Central memory CD8-positive, alpha-beta T cell (primary cell): ENCODE measurements at regions not wholly inside any gene's neighbourhood (a gene's known extent, or its start where the extent isn't known, plus 50 kb on each side); places are given as distances from the start of the nearest gene placed in this dataset.

Experiments
- ATAC-seq: fragments of 150-1000 bp; cut with Tn5 transposase; replicated peaks from 2 replicates; pipeline ENCODE4 v1.10.0; 2022; ENCODE audit warnings: mild to moderate bottlenecking, moderate FRiP score, moderate number of reproducible peaks; ENCODE audit not compliant: poor library complexity, severe bottlenecking; ENCODE audit errors: extremely low read depth
- DNase-seq, 2 donors: peaks; one replicate each; pipeline ENCODE4 v3.0.0; 2021; ENCODE audit warnings: low spot score in 2 of 2
- H3K27ac Mint-ChIP-seq: one replicate; pipeline ENCODE4 v1.8.0; 2022; ENCODE audit warnings: low read depth, mild to moderate bottlenecking, moderate library complexity, mixed read lengths
- H3K27me3 Mint-ChIP-seq: one replicate; pipeline ENCODE4 v1.8.0; 2022; ENCODE audit warnings: mixed read lengths
- H3K36me3 Mint-ChIP-seq: one replicate; pipeline ENCODE4 v1.8.0; 2022; ENCODE audit warnings: mild to moderate bottlenecking, moderate library complexity, mixed read lengths; ENCODE audit not compliant: insufficient read depth
- H3K4me1 Mint-ChIP-seq: one replicate; pipeline ENCODE4 v1.8.0; 2022; ENCODE audit warnings: mixed read lengths
- H3K4me3 Mint-ChIP-seq: one replicate; pipeline ENCODE4 v1.8.0; 2022; ENCODE audit warnings: mild to moderate bottlenecking, moderate library complexity, mixed read lengths
- H3K9me3 Mint-ChIP-seq: one replicate; pipeline ENCODE4 v1.8.0; 2022; ENCODE audit warnings: mixed read lengths

- Mint-ChIP-seq H3K9me3 (no peaks in the 10 kb centered on the region), H3K27me3 (no peaks in the 10 kb centered on the region), H3K36me3 (no peaks in the 10 kb centered on the region), H3K4me3 (no peak overlapping the region), H3K4me1 (peaks cover 57% of the 10 kb centered on the region), H3K27ac (no peak overlapping the region)
- DNase-seq, result no peak
- ATAC-seq, result no peak
Measured at GRCh38 chr15:38614621-38615020, 50.0 kb upstream of the RASGRP1 start.

GRCh38 chr15:38617831-38618230 is 53.2 kb upstream of the RASGRP1 start:
- no peak for DNase-seq
- H3K9me3 Mint-ChIP-seq, result no peaks in the 10 kb centered on the region
- no peak overlapping the region for H3K4me3 Mint-ChIP-seq
- no peaks in the 10 kb centered on the region for H3K27me3 Mint-ChIP-seq
- H3K27ac Mint-ChIP-seq, result no peak overlapping the region
- no peak for ATAC-seq
- H3K4me1 Mint-ChIP-seq, result peaks cover 47% of the 10 kb centered on the region
- no peaks in the 10 kb centered on the region for H3K36me3 Mint-ChIP-seq

GRCh38 chr15:38618242-38618955 is 53.8 kb upstream of the RASGRP1 start:
- Mint-ChIP-seq H3K27me3 (no peaks in the 10 kb centered on the region), H3K36me3 (no peaks in the 10 kb centered on the region), H3K4me1 (peaks cover 47% of the 10 kb centered on the region), H3K4me3 (no peak overlapping the region), H3K9me3 (no peaks in the 10 kb centered on the region), H3K27ac (no peak overlapping the region)
- ATAC-seq (no peak), DNase-seq (no peak)

- peaks cover 46% of the 10 kb centered on the region for H3K4me1 Mint-ChIP-seq
- H3K9me3 Mint-ChIP-seq, result no peaks in the 10 kb centered on the region
- no peaks in the 10 kb centered on the region for H3K27me3 Mint-ChIP-seq
- H3K27ac Mint-ChIP-seq, result no peak overlapping the region
- ATAC-seq, result no peak
- no peaks in the 10 kb centered on the region for H3K36me3 Mint-ChIP-seq
- H3K4me3 Mint-ChIP-seq, result no peak overlapping the region
- no peak for DNase-seq
Measured at GRCh38 chr15:38620098-38620497, 55.5 kb upstream of the RASGRP1 start.

GRCh38 chr15:38620851-38621594 is 56.4 kb upstream of the RASGRP1 start:
- H3K4me1 Mint-ChIP-seq, result peaks cover 44% of the 10 kb centered on the region
- H3K27me3 Mint-ChIP-seq, result no peaks in the 10 kb centered on the region
- DNase-seq, result no peak
- no peak overlapping the region for H3K4me3 Mint-ChIP-seq
- no peaks in the 10 kb centered on the region for H3K36me3 Mint-ChIP-seq
- H3K9me3 Mint-ChIP-seq, result no peaks in the 10 kb centered on the region
- no peak overlapping the region for H3K27ac Mint-ChIP-seq
- no peak for ATAC-seq

- H3K27ac Mint-ChIP-seq, result peak overlapping the region; percentile 32
- H3K4me3 Mint-ChIP-seq, result no peak overlapping the region
Measured at GRCh38 chr15:38622304-38622703, 57.7 kb upstream of the RASGRP1 start.

GRCh38 chr15:38622908-38623307 is 58.3 kb upstream of the RASGRP1 start:
- DNase-seq (no peak), ATAC-seq (no peak)
- no peaks in the 10 kb centered on the region for H3K9me3 Mint-ChIP-seq
- peaks cover 46% of the 10 kb centered on the region for H3K4me1 Mint-ChIP-seq
- peak overlapping the region; percentile 32 for H3K27ac Mint-ChIP-seq
- H3K4me3 Mint-ChIP-seq, result no peak overlapping the region
- H3K36me3 Mint-ChIP-seq, result no peaks in the 10 kb centered on the region
- no peaks in the 10 kb centered on the region for H3K27me3 Mint-ChIP-seq

More at GRCh38 chr15:38622304-38622703, 57.7 kb upstream of the RASGRP1 start:
- H3K36me3 Mint-ChIP-seq, result no peaks in the 10 kb centered on the region
- ATAC-seq (no peak), DNase-seq (no peak)
- no peaks in the 10 kb centered on the region for H3K9me3 Mint-ChIP-seq
- H3K4me1 Mint-ChIP-seq, result peaks cover 51% of the 10 kb centered on the region
- no peaks in the 10 kb centered on the region for H3K27me3 Mint-ChIP-seq

GRCh38 chr15:38623744-38624143 is 59.1 kb upstream of the RASGRP1 start:
- no peak for ATAC-seq
- no peaks in the 10 kb centered on the region for H3K36me3 Mint-ChIP-seq

GRCh38 chr15:38624244-38625205 is 59.9 kb upstream of the RASGRP1 start:
- Mint-ChIP-seq H3K36me3 (no peaks in the 10 kb centered on the region), H3K4me1 (peaks cover 44% of the 10 kb centered on the region), H3K4me3 (no peak overlapping the region), H3K27me3 (no peaks in the 10 kb centered on the region), H3K27ac (no peak overlapping the region), H3K9me3 (no peaks in the 10 kb centered on the region)
- no peak for ATAC-seq
- no peak for DNase-seq

More at GRCh38 chr15:38623744-38624143, 59.1 kb upstream of the RASGRP1 start:
- no peak for DNase-seq
- H3K27me3 Mint-ChIP-seq, result no peaks in the 10 kb centered on the region
- H3K4me1 Mint-ChIP-seq, result peaks cover 45% of the 10 kb centered on the region
- H3K4me3 Mint-ChIP-seq, result no peak overlapping the region
- H3K27ac Mint-ChIP-seq, result no peak overlapping the region
- H3K9me3 Mint-ChIP-seq, result no peaks in the 10 kb centered on the region

- no peaks in the 10 kb centered on the region for H3K27me3 Mint-ChIP-seq
- no peaks in the 10 kb centered on the region for H3K9me3 Mint-ChIP-seq
- peaks cover 37% of the 10 kb centered on the region for H3K4me1 Mint-ChIP-seq
- H3K4me3 Mint-ChIP-seq, result no peak overlapping the region
- ATAC-seq (no peak), DNase-seq (no peak)
- no peak overlapping the region for H3K27ac Mint-ChIP-seq
- H3K36me3 Mint-ChIP-seq, result no peaks in the 10 kb centered on the region
Measured at GRCh38 chr15:38625886-38626285, 61.3 kb upstream of the RASGRP1 start.

- Mint-ChIP-seq H3K27ac (peak overlapping the region; percentile 14), H3K27me3 (no peaks in the 10 kb centered on the region), H3K4me3 (no peak overlapping the region), H3K4me1 (peaks cover 35% of the 10 kb centered on the region), H3K36me3 (no peaks in the 10 kb centered on the region), H3K9me3 (no peaks in the 10 kb centered on the region)
- DNase-seq, result no peak
- ATAC-seq, result no peak
Measured at GRCh38 chr15:38626443-38627050, 61.9 kb upstream of the RASGRP1 start.

- Mint-ChIP-seq H3K4me1 (peaks cover 34% of the 10 kb centered on the region), H3K27me3 (no peaks in the 10 kb centered on the region)
Measured at GRCh38 chr15:38627689-38628277, 63.2 kb upstream of the RASGRP1 start.

More at GRCh38 chr15:38627689-38628277, 63.2 kb upstream of the RASGRP1 start:
- no peaks in the 10 kb centered on the region for H3K9me3 Mint-ChIP-seq
- no peak for ATAC-seq
- no peaks in the 10 kb centered on the region for H3K36me3 Mint-ChIP-seq
- no peak overlapping the region for H3K4me3 Mint-ChIP-seq
- DNase-seq, result no peak
- H3K27ac Mint-ChIP-seq, result no peak overlapping the region
